Activated CD4-positive, alpha-beta T cell treated with anti-CD3 and anti-CD28 coated beads, Interleukin-2, amount 50 U/mL, for 48 hours (primary cell): ENCODE measurements at regions not wholly inside any gene's neighbourhood (a gene's known extent, or its start where the extent isn't known, plus 50 kb on each side); places are given as distances from the start of the nearest gene placed in this dataset.

Experiments used
- DNase-seq, 2 experiments: peaks; one replicate each; pipeline ENCODE4 v3.0.0-alpha.2; 2020

DNA sequence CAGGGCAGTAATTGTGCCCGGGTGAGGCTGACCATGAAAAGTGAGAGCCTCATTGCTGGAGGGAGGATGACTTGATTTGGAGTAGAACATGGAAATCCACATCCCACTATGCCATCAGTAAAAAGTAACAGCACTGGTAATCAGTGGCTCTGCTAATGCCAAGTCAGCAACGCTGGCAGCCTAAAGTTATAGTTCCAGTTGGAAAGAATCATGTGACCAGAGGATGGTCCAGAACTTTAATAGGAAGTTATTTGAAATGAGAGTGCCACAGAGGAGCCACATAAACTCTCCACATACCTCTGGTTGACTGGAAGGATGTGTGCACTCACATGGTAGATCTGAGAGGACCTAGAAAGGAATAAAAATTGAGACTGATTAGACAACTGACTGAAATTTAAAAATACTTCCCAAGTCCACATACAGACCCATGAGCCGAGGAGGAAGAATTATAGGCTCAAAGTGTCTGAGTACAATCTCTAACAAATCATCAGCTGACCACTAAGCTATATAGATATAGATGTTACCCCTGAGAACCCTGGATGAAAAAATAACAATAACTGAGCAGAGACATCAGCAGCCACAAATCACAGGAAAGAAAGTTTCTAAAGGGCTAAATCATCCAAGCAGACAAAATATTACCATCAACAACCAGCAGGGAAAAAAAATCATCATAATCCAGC lies 346.8 kb downstream of the STK39 start:
- DNase-seq, result no peak

DNA sequence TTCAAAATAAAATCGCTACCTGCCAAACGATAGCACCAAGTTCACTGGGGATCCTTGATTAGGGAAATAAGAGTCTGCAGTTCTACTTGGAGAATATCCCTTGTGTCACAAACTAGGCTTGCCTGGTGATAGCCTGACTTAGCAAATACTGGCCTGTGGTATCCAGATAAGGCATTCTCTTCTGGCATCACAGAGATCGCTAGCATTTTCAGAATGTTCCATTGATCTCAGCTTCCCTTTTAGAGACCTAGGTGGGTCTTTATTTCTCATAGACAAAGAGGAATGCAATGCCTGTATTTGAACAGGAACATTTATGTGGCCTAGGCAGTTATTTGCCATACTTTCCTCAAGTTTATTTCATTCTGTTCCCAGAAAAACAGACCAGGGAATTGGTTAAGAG lies 349.1 kb downstream of the STK39 start:
- DNase-seq, result no peak

DNA sequence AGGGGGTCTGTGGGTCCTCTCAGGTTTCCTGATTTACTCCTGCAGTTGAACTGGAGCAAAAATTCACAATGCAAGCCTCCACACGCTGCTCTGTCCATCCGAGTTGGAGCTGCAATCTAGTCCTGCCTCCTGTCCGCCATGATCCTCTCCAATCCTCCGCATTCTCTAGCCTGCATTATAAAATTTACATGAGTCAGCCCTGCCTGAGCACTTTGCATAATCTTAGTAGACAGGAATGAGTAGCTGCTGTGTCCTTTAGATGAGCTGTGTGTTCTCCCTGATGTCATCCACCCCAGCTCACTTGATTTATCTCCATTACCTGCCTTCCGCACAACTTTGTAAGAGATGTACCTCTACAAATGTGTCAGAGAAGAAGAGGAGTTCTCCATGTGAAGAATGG lies 355.6 kb downstream of the STK39 start:
- DNase-seq, result no peak

DNA sequence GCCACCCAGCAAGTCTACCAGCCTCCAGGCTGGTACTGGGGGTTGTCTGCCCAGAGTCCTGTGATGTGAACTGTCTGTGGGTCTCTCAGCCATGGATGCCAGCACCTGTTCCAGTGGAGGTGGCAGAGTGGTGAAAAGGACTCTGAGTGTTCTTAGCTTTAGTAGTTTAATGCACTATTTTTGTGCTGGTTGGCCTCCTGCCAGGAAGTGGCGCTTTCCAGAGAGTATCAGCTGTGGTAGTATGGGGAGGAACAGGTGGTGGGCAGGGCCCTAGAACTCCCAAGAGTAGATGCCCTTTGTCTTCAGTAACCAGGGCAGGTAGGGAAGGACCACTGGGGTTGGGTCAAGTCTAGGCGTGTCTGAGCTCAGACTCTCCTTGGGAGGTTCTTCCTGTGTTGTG lies 356.7 kb downstream of the STK39 start:
- DNase-seq, result no peak

DNA sequence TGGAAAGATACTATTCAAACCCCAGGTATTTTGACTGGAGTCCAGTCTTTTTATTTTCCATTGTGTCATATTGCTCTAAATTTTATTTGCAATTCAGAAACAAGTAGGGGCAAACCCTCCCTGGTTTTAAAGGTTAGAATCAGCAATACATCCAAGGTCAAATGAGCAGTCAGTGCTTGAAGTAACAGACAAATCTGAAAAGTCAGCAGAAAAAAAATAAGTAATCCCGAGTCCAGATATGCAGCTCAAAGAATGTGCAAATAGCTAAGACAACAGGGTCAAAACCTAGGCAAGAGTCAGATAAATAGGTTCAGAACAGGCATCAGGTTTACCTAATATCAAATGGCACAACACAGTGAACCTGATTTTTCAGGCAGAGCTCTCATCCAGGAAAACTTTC lies 367.0 kb downstream of the STK39 start:
- no peak for DNase-seq

DNA sequence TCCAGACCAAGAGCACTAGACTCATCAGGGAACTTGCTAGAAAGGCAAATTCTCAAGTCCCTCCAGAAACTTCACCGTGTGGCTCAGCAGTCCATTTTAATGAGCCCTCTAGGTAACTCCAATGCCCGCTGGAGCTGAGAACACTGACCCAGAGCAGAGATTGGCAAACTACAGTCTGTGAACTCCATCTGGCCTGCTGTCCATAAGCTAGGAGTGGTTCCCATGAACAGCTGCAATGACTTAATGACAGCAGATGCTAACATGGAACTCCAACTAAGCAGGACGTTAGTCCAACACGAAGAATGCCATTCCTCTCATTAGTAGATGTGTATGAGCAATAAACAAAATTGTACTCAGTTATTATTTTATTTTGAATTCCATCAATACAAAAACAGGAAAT lies 371.9 kb downstream of the STK39 start:
- DNase-seq, result no peak

DNA sequence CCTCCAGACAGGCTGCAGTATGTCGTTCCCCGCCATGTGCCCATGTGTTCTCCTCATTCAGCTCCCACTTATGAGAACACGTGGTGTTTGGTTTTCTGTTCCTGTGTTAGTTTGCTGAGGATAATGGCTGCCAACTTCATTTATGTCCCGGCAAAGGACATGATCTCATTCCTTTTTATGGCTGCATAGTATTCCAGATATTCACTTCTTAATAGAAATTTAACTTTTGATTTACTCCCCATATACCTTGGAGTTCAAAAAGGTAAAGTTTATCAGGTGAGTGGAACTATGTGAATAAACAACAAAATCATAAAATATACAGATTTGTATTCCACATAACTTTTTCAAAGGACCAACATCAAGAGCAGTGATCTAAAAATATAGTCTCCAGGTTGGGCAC lies 372.6 kb downstream of the STK39 start:
- no peak for DNase-seq

DNA sequence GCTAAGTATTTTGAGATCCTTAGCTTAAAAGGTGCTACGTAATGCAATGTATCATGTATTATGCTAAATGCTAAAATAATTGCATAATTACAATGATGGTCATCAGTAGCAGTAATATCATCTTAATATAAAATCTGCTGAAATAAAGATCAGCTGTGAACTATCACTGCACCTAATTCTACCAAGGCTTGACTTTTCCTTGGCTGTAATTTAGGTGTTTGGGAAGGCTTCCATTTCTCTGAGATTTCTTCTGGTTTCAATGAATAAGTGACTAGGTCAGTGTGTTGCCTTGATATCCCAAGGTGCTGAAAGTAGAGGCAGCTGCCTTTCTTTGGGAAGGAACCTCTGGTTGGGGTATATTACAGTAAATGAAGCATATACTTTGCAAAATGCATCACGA lies 376.1 kb downstream of the STK39 start:
- no peak for DNase-seq

DNA sequence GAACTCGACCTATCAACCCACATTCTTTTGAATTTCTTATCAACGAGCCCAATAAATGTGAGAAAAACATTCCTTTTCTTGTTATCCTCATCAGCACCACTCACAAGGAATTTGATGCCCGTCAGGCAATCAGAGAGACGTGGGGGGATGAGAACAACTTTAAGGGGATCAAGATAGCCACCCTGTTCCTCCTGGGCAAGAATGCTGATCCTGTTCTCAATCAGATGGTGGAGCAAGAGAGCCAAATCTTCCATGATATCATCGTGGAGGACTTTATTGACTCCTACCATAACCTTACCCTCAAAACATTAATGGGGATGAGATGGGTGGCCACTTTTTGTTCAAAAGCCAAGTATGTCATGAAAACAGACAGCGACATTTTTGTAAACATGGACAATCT lies 378.2 kb downstream of the STK39 start:
- DNase-seq, result no peak

DNA sequence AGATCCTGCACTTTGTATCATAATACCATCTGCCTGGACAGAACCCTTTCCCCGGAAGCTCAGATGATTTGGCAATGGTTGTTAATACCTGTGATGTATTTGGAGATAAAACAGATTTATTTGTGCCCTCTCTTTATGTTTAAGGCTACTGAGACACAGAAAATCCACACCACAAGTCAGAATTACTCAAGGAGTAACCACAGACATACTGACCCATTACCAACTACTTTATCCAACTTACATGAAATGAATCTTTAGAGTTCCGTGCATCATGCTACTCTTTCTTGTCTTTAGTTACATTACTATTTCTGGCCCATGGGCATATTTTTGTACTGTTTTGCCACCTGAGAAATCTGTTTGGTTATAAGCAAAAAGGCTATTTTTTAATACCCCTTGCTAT lies 384.0 kb downstream of the STK39 start:
- DNase-seq, result no peak

DNA sequence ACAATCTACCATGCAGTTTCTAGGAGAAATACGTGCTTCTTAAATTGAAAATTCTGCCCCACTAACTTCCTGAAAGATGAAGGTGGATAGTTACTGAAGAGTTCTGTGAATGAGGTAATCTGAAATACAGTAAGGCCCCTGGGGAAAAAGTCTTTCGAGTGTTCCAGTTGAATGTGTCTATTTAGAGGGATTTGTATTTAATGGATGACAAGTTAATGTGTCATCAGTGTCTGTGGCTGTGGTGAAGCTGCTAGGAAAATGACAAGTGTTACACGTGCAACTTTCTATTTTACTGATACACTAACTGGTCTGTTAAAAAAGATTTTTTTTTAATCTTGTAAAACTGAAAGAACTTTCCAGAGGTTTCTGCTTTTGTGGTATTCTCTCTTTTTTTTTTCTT lies 384.6 kb downstream of the STK39 start:
- DNase-seq, result no peak

DNA sequence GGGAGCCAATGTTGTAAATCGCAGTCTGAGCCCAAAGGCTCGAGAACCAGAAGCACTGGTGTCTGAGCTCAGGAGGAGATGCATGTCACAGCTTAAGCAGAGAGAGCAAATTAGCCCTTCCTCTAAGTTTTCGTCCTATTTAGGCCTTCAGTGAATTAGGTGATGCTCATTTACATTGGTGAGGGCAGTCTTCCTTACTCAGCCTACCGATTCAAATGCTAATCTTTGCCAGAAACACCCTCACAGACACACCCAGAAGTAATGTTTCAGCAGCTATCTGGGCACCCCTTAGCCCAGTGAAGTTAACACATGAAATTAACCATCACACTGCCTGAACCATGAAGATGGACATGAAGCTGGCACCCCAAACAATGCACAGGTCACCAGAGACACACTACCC lies 385.1 kb downstream of the STK39 start:
- DNase-seq, result no peak

DNA sequence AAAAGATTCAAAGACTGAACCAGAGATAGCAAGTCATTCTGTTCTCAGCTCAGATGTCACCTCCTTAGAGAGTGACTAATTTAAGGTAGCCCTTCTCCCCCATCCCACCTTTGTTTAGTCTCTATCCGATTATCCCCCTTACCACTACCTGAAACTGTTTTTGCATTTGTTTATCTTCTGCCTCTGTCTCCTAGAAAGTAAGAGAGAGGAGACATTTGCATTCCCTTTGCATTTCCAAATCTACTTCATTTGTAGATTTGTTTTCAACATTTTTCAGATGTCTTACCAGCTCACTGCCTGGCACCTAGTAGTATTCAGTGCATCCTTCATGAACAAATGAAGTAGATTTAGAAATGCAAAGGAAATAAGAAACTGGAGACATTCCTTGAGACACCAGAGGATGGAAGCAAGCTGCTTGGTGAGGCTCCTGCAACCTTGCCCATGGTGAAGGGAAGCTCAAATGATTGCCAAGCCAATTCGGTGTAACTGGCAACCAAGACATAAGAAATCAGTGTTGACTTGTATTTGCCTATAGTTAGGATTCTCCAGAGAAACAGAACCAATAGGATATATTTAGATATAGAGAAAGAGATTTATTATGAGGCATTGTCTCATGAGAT lies 385.7 kb downstream of the STK39 start:
- DNase-seq, result no peak

DNA sequence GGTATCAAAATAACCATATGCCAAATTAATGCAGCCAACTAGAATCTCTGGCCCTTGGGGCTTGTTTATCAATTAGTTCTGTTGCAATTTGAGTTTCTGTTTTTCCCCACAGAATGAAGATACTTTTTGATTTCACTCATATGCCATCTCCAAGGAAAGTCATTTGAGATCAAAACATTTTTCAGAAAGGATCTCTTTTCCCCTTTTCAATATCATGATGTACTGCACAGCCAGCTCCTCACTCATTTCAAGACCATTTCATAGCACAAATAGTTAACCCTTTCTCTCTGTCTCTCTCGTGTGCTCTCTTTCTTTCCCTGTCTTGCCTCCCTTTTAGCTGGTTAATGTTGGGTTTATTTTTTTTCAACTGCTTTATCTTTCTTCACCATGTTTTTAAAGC lies 387.3 kb downstream of the STK39 start:
- DNase-seq, result no peak

DNA sequence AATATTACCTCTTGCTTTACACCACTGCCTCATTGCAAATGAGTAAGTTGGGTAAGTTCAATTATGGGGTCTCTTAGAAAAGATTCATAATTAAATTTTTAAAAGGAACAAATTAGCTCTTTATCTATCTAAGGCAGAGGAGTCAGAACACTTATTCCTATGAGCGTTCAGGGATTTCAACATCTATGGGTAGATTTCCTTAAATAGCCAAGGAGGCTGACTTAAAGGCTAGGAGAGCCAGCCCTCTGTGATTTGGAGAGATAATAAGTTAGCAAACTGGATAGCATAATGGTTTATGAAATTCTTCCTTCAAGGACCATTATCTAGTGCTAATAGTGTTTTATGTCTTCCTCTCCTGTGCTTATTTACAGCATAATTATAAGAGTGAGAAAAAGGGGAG lies 387.7 kb downstream of the STK39 start:
- no peak for DNase-seq

DNA sequence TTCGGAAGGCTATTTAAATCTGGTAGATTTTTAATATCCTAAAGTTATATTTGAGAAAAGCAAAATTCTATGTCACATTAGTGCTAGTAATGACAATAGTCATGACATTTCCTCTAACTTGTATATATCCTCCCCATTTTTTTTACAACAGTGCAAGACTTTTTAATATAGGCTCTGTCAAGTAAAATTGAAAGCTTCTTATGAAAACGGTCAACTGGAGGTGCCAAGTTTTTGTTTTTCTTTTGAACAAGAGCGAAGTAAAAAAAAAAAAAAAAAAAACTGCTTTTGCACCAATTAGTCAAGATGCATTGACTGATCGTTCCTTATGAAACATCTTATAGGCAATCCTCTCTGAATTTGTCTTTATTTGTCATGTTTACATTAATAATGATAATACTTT lies 389.3 kb downstream of the STK39 start:
- DNase-seq, result no peak

DNA sequence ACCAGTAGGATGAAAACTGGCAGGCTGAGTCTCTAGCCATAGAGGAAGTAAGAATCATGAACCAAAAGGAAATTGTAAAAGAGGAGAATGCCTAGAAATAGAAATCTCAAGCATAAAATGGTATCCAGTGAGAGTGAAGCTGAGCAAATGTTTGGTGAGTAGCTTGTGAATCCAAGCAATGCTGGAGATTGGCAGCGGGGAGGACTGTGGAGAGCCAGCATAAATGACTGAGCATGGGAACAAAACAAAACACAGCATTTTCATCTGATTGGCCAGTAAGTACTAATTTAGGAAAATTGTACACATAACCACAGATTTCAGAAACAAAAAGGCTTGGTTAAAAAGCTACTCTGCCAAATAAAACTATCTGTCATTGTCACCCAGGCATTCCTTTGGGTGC lies 390.0 kb downstream of the STK39 start:
- DNase-seq, result no peak

DNA sequence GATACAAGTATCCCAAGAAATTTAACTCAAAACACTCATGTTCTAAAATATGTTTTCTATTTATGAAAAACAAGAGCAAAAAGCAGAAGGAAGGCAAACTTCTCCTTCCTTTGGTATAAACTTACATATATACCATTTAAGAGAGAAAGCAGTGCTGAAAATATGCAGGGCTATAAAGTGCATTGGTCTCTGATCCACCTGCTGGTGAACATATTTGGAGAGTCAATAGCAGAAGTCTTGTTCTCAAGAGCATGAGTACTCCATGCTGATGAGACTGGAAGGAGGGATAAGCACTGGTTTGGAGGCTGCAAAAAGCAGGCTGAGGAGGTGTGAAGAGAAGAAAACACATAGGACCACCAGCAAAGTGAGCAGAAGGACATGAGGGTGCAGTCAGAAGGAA lies 391.2 kb downstream of the STK39 start:
- no peak for DNase-seq

DNA sequence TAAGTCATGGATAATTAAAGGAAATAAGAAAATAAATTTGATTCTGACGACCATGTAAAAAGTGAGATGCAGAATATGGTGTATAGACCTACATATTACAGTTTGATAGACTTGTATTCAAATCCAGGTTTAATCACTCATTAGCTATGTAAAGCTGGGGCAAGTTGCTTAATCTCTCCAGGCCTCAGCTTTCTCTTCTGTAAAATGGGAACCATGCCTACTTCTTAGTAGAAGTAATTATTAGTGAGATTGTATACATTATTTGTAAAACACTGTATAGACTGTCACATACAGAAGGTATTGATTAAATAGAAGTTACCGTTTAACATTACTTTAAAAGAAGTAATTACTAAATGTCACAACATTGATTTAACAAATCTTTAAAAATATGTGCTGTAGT lies 392.2 kb downstream of the STK39 start:
- no peak for DNase-seq

DNA sequence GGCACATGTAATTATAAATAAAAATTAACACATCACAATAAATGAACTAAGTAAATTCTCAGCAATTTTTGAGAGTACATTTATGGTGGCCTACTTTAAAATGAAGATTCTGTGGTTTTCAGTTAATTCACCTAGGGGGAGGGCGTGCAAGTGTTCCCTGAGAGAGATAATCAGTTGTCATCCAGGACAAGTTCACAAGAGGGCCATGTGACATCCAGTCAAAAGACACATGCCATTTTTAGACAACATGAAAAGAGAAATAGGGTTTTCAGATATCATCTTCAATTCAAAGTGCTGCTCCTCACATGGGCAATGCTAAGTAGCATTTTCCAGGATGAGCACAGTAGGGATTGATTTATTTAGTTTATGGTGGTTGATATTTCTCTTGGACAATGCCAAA lies 393.7 kb downstream of the STK39 start:
- no peak for DNase-seq

DNA sequence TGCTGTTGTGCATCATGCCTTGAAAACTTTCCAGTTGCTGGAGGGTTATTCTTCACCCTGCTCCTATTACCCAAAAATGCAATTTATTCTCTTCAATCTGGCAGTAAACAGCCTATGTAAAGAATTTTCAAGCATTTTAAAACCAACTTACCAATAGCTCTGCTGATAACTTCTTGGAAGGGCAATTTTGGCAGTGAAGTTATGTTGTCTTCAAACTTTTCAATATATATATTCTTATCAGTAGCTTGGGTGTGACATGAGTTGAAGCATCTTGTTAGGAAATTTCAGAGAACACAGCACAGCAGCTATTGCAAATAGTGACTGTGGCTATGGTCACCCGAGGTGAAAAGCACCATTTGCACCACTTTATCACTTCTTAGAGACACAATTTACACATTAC lies 395.5 kb downstream of the STK39 start:
- DNase-seq, result no peak

DNA sequence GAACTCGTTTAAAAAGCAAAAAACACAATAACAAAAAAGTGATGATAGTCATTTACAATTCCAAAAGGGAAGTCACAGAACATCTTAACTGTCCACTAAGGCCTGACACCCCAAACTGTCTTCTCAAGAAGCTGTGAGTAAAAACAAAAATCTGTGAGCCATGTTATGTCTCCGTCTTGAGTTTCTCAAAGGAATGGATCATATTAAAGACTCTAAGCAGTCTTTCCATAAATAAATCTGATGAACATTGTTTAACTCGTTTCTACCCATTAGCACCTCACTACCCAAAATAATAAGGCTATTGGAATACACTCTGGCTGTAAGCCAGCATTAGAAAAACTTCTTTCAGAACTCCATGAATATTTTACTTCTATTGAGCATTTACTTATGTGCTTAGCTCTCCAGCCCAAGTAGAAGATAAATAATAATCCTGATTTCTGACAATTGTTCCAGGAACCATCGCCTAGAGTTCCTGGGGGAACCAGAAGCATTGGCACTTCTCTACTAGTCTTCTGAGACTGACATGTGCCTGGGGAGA lies 396.0 kb downstream of the STK39 start:
- no peak for DNase-seq

DNA sequence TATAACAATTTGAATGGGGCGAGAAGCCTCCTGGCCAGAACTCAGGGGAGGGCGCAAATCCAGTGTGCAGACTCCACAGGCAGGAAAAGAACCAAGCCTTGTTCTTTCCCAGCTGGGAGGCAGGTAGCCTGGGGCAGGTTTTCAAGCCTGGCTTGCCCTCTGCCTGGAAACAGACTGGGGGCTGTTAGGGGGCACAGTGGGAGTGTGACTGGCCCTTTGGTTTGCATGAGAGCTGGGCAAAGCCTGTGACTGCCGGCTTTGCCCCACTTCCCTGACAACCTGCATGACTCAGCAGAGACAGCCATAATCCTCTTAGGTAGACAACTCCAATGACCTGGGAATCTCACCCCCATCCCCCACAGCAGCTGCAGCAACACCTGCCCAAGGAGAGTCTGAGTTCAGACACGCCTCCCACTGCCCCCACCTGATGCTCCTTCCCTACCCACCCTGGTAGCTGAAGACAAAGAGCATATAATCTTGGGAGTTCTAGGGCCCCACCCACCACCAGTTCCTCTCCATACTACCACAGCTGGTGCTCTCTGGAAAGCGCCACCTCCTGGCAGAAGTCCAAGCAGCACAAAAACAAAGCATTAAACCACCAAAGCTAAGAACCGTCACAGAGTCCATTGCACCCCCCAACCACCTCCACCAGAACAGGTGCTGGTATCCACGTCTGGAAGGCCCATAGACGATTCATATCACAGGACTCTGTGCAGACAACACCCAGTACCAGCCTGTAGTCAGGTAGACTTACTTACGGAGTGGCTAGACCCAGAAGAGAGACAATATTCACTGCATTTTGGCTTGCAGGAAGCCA lies 402.5 kb downstream of the STK39 start:
- DNase-seq, result peak in 1 of 2 experiments; percentile 23

DNA sequence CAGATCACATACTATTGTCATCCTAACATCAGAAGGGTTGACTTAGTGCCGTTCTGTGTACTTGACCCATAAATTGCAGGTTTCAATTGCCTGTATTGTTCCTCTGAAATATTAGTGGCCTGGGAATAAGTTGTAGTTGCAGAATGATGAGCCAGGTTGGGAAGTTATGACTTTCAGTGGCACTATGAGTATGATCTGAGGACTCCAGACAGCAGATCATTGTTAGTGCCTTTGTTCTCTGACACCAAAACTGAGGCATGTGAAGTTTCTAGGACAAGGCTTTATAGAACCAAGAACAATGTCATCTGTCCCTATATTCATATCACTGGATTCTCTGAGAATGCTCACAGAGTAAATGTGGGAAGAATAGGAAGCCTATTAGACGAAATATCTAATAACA lies 403.7 kb downstream of the STK39 start:
- no peak for DNase-seq
